Vagina (tissue), 2 donors: ENCODE measurements at regions not wholly inside any gene's neighbourhood (a gene's known extent, or its start where the extent isn't known, plus 50 kb on each side); places are given as distances from the start of the nearest gene placed in this dataset.

Experiments used
- CTCF ChIP-seq, 3 experiments: fragments of 450-650 bp in 2 of 3; fragments of 200-600 bp in 1 of 3; sonication (generic) in 1 of 3; IDR thresholded peaks; one replicate each; pipeline ENCODE4 v1.5.1; 2017 to 2019; ENCODE audit warnings: antibody characterized with exemption in 3 of 3, mild to moderate bottlenecking in 2 of 3, moderate library complexity in 2 of 3
- POLR2A ChIP-seq, 2 donors: fragments of 450-650 bp; IDR thresholded peaks; one replicate each; pipeline ENCODE4 v1.6.1; 2017; ENCODE audit warnings: antibody characterized with exemption in 2 of 2, mild to moderate bottlenecking in 2 of 2, moderate library complexity in 2 of 2
- POLR2AphosphoS5 ChIP-seq, 2 donors: sonication (generic); formaldehyde crosslinking; IDR thresholded peaks; one replicate each; pipeline ENCODE4 v1.9.0; 2017; ENCODE audit warnings: antibody characterized with exemption in 2 of 2, mild to moderate bottlenecking in 2 of 2, low read depth in 1 of 2; ENCODE audit not compliant: insufficient read depth in 1 of 2

- no peak for TF ChIP-seq POLR2AphosphoS5 (IDR thresholded peaks at IDR 0.05; ENCODE audit: insufficient read depth in 1 of 2, low read depth in 1 of 2)
- TF ChIP-seq POLR2A (IDR thresholded peaks at IDR 0.05) = no peak
- no peak for TF ChIP-seq CTCF (IDR thresholded peaks at IDR 0.05)
Measured at GRCh38 chr7:67732898-67733297, 736.3 kb downstream of the TYW1 start.
